ENCODE measurements at regions not wholly inside any gene's neighbourhood (a gene's known extent, or its start where the extent isn't known, plus 50 kb on each side); places are given as distances from the start of the nearest gene placed in this dataset.

GRCh38 chr1:29809446-29810120 lies 573.3 kb downstream of the PTPRU start:
- TF ChIP-seq POLR2A (IDR thresholded peaks at IDR 0.05; ENCODE audit: low read depth, low read length): no peak
- TF ChIP-seq, protein P1, sequence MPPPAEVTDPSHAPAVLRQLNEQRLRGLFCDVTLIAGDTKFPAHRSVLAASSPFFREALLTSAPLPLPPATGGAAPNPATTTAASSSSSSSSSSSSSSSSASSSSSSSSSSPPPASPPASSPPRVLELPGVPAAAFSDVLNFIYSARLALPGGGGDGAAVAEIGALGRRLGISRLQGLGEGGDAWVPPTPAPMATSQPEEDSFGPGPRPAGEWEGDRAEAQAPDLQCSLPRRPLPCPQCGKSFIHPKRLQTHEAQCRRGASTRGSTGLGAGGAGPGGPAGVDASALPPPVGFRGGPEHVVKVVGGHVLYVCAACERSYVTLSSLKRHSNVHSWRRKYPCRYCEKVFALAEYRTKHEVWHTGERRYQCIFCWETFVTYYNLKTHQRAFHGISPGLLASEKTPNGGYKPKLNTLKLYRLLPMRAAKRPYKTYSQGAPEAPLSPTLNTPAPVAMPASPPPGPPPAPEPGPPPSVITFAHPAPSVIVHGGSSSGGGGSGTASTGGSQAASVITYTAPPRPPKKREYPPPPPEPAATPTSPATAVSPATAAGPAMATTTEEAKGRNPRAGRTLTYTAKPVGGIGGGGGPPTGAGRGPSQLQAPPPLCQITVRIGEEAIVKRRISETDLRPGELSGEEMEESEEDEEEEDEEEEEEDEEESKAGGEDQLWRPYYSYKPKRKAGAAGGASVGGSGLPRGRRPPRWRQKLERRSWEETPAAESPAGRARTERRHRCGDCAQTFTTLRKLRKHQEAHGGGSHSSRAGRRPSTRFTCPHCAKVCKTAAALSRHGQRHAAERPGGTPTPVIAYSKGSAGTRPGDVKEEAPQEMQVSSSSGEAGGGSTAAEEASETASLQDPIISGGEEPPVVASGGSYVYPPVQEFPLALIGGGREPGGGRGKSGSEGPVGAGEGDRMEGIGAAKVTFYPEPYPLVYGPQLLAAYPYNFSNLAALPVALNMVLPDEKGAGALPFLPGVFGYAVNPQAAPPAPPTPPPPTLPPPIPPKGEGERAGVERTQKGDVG (CRISPR knock-in tag; IDR thresholded peaks at IDR 0.05): no peak
- no peak for TF ChIP-seq ZSCAN29 (IDR thresholded peaks at IDR 0.05)
- TF ChIP-seq GABPA (IDR thresholded peaks at IDR 0.05; ENCODE audit: low read depth): no peak
